ENCODE measurements at regions not wholly inside any gene's neighbourhood (a gene's known extent, or its start where the extent isn't known, plus 50 kb on each side); places are given as distances from the start of the nearest gene placed in this dataset.
"Not testable (repeated sequence)": the region's sequence is repeated elsewhere in the genome, so short reads cannot be mapped to it uniquely, and the experiment has no call there.

DNA sequence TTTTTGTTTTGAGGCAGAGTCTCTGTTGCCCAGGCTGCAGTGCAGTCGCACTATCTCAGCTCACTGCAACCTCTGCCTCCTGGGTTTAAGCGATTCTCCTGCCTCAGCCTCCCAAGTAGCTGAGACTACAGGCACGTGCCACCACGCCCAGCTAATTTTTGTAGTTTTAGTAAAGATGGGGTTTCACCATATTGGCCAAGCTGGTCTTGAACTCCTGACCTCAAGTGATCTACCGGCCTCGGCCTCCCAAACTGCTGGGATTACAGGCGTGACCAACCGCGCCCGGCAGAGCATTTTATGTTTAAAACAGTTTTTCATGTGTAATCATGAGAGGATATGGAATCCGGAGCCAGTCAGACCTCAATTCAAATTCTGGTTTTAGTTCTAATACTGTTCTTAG lies 94.0 kb upstream of the CHD2 start:
- DNase-seq = not testable (repeated sequence)

DNA sequence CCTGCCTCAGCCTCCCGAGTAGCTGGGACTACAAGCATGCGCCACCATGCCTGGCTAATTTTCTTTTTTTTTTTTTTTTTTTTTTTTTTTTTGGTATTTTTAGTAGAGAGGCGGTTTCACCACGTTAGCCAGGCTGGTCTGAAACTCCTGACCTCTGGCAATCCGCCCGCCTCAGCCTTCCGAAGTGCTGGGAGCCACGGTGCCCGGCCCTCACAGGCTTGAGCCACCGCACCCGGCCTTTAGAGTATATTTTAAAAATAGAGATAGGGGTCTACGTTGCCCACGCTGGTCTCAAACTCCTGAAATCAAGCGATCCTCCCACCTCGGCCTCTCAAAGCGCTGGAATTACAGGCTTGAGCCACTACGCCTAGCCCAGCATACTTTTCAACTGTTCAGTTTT lies 93.4 kb upstream of the CHD2 start:
- no peak for DNase-seq

DNA sequence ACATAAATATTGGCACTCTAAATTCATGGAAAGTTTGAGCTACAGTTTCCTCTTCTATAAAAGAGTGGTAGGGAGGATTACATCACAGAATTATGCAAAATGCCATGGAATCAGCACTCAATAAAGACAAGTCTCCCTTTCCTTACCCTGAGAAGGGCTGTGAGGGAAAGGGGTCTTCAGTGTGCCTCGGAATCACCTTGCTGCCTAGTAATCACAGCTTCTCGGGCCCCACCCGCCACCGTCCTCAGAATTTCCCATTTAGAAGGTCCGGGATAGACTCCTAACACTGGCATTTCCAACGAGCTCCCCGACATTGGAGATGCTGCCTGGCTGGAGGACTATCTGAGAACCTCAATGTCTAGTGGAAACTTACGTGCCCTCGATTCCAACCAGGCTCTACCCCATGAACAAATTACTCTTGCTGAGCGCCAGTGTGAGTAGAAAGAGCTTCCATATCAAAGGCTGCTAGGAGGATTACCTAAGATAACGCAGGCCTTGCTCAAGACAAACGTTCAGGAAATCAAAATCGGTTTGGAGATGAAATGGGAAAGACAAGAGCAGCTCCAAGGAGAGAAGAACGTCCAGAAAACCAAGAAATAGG lies 92.1 kb upstream of the CHD2 start:
- no peak for DNase-seq

DNA sequence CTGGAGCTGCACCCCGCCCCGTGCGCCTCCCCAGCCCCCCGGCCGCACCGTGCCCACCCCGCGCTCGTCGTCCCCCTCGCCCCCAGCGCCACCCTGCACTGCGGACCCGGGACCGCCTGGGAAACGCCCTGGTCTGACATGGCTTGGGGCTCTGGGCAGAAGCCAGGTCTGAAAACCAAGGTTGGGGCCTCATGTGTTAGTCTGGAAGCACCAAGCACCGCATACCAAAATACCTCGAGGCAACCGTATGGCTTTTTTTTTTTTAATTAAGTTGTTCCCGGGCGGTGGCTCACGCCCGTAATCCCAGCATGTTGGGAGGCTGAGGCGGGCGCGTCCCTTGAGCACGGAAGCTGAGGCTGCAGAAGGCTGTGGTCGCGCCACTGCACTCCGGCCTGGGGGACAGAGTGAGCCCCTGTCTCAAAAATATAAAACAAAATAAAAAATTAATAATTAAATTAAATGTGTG lies 91.5 kb upstream of the CHD2 start:
- DNase-seq = no peak

DNA sequence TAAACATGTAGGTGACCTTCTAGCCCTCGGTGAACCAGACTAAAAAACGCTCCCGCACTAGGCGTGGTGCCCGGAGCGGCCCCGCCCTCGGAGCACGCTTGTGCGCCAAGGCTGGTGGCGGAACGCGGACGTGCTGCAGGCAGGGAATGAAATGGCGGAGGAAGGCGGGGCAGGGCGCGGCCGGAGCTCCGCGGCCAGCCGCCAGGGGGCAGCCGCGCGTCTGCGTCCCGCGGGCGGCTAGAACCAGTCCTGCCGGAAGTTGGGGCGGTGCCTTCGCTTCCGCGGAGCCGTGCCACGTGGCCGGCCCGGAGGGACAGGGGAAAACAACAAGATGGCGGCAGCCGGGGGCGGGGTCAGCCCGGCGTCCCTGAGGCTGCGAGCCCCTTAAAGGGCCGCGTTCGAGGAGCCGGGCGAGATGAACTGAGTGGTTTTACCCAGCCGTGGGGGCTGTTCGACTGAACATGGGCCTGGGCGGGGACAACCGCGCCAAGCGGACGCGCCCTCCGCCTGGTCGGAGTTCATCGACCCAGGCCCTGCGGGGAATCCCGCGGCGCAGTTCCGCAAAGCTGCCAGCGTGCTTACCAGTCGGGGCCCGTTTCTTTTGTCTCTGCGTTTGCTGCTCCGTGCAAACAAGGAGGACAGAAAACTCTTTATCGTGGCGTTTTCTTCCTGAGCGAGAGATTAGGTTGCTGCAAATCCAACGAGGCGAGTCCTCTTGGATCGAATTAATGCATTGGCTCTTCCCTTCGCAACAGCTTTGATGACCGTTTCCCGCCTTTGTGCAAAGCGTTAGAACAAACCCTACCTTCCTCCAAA lies 90.9 kb upstream of the CHD2 start:
- DNase-seq = peak; percentile 99

DNA sequence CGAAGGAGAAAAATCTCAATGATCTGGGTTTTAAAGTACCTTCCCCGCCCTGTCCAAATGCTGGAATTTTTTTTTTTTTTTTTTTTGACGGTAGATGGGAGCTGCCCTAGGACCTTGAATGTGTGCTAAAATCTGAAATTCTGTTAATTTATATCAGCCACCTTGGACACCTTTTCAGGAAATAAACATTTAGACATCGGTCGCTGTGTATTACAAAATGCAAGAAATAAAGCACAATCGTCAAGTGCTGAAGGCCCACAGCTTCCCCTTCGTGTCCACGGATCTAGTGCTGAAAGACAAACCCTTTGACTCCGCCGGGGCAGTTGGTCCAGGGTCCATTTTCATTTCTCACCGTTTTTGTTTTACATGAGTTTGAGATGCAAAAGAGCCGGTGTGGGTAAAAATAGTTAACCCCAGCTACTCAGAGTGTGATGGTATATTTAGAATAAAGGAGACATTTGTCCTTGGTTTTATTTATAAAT lies 90.2 kb upstream of the CHD2 start:
- peak; percentile 45 for DNase-seq

DNA sequence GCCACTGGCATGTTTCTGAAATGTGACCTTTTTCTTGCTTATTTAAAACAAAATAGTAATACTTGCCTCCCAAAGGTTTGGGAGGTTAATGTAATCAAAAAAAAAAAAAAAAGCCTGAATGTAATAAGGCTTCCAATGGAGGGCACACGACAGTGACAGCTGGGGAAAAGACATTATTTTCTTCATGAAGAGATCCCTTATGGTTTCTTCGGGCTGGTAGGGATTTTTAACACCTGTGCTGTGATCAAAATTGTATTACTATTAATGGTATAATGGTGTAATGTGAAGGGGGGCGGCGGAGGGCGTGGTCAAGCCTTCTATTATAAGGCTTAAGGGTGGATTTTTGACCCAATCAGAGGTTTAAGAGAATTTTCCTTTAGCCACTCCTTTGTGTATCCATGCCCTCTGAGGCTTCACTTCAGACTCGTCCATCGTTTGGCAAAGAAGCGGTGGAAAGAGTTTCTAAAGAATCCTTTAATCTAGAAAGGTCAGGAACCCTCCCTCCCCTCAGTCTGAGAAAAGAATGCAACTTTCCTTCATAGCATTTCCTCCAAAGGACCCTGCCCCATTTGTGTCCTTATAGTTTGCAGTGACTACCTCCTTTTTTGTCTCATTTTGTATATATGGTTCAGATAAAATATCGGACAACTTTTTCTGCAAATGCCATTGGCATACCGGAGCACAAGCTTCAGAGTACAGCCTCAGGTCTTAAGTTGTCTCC lies 89.5 kb upstream of the CHD2 start:
- DNase-seq = peak; percentile 97

DNA sequence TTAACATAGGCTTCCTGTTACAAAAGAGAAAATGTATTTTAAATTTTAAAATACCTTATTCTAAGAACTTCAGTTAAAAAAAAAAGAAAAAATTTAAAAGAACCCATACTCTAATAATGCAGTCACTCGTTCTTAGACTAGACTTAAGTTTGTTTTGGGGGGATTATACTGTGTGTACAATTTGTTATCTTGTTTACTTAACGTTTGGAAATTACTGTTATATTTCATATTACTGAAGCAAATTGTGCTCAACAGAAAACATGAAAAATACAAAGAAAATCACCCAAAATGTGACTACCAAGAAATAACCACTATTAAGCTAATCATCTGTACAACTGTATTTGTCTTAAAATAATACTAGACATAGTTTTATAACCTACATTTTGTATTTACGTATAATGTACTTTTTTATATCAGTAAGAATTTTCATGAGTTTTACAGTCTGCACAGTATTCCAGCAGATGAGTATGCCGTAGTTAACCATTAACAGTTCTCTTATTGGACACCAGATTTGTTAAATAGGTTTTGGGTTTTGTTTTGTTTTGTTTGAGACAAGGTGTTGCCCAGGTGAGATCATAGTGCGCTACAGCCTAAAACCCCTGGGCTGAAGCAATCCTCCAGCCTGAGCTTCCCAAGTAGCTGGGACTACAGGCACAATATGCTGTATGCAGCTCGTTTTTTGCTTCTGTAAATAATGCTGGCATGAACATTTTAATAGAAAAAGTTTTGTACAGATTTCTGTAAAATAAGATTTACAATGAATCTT lies 88.8 kb upstream of the CHD2 start:
- no peak for DNase-seq

DNA sequence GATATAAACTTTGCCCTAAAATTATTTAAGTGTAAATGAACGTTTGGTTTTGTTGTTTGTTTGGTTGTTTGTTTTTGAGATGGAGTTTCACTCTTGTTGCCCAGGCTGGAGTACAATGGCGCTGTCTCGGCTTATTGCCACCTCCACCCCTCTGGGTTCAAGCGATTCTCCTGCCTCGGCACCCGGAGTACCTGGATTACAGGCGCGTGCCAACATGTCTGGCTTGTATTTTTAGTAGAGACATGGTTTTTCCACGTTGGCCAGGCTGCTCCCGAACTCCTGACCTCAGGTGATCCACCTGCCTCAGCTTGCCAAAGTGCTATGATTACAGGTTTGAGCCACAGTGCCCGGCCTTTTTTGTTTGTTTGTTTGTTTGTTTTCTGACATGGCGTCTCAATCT lies 87.9 kb upstream of the CHD2 start:
- DNase-seq = no peak

DNA sequence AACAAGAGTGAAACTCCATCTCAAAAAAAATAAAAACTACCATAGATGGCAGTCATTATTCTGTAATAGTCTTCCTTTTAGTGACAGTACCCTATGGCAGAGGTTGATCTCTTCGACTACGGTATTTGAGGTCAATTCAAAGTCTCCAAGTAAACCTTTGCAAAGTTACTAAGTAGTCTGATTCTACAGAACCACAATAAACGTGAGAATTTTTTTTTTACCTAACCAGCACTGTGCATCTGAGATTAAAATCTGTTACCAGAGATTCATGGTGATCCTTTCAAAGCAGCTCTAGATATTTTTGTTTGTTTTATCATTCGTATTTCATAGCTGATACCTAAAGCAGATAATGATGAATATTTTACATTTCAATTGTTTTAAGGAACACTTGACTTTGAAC lies 86.6 kb upstream of the CHD2 start:
- no peak for DNase-seq

DNA sequence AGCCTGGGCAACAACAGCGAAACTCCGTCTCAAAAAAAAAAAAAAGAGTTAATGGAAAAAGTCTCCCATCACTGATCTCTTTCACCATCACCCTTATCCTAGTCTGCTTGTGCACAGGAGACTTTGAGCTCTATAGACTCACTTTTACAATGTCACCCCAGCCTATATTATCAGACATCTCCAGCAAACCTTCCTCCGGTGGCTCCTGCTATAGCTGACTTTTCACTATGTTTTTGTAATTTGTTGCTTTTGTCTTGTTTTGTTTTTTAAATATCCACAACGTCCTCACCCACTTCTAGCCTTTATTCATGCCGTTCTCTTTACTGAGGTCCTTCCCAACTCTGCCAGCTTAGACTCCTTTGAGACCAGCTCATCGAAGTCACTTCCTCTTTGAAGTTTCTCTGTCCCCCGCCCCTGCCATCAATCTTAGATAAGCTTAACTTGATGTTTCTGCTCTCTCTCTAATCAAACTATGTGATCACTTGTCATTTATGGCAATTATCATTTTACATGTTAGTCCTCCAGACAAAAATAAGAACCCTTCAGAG lies 82.7 kb upstream of the CHD2 start:
- no peak for DNase-seq

DNA sequence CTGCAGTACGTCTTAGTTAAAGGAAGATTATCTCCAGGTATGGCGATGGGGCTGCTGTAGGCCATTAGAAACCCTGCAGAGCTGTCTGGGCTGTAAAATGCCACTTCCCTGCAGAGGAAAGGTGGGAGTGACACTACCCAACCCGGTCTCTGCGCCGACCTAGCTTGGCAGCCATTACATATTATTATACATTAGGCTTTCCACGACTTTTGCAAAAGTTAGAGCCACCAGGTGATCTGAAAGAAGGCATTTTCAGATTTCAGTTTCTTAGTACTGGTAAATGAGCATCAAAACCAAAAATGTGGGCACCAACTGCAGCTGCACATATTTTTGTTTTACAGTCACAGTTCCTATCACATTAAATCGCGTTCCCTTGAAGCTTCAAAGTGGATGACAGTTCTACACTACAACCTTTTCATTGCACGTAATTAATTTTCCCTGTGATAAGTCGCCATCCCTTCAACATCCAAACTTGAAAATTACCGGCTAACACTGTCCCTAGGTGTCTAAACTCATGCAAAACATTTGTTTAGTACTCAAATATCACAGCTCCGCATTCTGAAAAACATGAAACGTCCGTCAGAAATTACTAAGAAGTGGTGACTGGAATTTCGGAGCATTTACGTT lies 81.4 kb upstream of the CHD2 start:
- no peak for DNase-seq

DNA sequence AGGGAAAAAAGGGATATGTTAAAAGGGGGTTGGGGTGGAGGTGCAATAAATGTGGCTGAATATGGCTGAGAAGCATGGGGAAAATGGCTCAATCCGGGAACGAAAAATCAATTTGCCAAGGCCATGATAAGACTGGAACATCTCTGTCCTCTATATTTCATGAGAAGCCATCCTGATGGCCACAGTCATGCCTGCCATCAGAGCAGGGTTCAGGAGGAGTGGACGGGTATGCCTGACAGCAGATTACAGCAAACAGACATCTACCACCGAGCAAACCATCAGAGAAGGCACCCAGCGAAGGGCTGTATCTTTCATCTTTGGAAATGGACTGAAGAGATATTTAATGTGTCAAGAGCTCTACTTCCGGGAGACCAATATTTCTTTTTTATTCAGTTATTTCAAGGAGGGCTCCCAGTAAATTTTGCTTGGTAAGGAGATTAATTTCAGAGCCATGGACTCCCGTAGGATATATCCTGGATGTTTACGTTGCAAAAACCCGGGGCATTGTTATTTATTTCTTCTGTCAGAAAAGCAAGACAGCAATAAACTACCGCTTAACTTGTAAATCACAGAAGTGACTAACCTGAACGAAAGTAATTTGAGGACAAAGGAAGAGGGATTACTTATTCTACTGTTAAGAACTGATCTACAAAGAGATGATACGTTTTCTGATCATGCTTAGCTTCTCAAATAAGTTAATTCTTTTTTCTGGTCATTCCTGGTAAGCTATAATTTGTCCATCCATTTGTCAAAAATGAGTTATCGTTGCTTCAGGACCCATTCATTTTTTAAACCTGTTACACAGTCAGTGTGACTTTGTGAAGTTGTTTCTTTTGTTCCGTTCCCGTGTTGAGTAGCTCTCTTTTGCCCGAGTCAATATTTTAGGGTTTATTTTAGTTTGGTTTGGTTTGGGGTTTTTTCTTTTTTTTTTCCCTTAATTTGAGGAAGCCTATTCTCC lies 80.6 kb upstream of the CHD2 start:
- DNase-seq = no peak

DNA sequence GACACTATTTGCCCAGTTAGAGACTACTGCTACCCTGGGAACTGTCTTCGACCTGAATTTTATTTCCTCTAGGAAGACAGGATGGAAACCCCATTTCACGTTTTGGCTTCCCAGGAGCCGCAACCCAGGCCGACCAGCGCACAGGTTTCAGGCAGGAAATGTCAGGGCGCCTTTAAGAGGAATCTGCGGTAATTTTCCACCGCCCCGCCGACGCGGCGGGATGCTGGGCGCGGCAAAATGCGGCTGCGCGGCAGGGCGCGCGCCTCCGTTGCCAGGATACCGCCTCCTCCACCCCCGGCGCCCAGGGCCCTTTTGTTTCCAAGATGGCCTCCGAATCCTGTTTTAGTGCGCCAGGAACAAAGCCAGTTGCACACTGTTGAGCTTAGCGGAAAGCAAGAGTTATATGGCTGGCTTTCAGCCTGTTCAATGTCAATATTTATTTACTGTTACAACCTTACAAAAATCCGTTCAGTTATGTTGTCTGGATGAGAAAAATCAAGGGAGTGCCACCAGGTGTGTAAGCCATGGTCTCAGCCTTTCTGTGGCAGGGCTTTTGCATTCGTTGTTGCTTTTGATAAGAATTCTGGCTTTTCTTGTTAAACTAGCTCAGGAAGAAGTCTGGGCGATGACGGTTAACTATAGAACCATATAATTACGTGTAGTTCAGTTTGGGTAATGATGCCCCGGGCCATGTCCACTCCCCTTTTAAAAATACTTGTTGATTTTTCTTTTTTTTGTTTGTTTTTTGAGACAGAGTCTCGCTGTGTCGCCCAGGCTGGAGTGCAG lies 79.7 kb upstream of the CHD2 start:
- DNase-seq = peak; percentile 66

DNA sequence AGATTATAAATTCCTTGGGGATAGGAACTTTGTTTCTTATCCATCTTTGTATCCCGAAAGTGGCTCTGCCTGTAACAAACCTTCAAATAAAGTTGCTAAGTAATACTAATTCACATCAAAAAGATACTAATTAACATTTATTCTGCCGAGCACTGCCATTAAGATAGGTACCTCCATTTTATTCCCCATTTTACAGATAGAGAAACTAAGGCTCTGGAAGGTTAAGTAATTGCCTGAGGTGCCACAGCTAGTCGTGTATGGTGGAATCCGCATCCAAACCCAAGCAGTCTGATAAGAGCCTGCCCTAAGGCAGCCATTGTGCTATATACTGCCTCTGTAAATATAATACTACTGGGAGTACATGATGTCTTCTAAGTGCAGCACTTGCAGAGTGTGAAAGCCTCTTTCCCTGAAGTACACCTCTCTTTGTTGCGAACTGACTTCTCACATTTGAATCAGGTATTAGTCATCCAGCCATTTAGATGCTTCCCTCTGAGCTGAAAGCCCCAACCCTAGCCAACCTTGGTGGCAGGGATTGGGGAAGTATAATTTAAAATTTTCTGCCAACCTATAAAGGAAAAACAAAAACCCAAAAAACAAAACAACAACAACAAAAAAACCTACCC lies 78.5 kb upstream of the CHD2 start:
- DNase-seq = no peak

DNA sequence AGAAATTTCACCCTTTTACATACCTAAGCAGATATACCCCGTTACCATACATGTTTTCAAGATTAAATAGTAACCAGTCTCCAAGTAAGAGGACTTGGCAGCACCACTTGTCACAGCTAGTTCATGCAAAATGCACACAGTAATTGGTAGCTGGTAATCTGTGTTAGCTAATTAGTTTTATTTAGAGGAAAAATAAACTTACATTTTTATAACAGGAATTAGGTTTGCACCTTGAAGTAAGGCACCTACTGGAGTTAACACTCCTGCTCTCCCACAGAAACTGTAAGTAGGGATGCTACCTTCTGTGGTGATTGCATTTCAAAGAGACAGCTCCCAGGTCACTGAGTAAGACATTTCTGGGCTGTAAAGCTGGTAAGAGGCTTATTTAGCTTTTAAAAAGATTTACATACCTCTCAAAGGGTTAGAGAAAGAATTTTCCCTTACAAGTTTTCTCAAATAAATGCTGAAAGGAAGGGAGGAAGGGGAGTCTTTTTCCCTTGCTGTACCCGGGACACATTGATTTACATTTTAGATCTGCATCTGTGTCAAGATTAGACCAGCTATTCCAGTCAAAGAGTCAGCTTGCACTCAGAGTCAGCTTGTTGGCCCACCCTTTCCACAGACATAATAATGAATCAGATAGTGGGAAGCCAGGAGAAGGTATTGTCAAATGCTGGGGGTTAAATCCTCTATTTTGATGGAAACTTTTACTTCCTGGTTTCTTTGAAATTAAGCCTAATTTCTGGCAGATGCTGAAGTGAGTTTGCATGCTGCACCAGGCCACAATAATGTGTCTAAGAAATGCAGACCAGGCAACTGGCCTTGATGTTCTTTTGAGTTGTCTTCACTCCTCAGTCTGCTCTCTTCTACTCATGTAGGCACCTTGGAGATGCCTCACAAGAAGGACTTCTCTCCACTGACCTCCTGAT lies 77.6 kb upstream of the CHD2 start:
- DNase-seq = no peak

DNA sequence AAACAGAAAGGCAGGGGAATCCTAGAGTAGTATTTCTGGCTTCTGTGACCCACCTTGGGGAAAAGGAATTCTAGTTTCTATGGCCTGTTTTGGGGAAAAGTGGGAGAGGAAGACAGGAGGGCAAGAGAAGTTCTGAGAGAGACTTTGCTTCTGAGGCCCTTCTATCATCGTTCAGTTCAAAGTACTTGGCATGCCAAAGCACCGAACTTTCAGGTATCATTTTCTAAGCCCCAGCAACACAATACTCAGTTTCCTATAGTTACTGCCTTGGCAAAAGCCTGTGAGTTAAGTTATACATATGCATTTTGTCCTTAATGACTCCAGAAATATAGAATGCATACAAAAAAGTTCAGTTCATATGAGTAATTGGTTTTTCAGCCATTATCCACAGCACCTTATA lies 74.1 kb upstream of the CHD2 start:
- no peak for DNase-seq

DNA sequence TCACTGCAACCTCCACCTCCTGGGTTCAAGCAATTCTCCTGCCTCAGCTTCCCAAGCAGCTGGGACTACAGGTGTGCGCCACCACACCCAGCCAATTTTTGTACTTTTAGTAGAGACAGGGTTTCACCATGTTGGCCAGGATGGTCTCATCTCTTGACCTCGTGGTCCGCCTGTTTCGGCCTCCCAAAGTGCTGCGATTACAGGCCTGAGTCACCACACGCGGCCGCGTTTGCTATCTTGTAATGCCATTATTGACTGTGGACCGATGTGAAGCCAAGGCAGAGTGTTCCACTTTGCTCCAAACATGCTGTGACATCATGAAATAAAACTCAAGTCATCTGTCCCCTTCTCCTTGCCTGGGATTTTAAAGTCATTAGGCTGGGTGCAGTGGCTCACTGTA lies 72.1 kb upstream of the CHD2 start:
- not testable (repeated sequence) for DNase-seq

DNA sequence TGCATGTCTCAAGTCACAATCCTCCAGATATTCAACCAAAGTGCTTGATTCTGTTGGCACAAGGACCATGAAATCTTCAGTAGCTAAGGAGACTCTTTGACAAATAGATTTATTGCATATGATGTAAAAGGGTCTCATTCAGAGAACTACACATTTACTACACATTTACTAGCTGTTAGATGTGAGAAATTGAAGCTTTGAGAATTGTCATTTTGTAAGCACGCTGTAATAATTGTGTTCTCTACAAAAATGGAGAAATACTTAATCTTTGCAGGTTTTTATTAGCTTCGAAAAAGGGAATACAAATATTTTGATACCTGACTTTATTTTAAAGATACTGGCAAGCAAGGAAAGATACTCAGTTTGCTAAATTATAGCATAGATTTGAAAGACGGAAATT lies 70.2 kb upstream of the CHD2 start:
- no peak for DNase-seq
